Mucosa of stomach (tissue), 1 donor: ENCODE measurements at regions not wholly inside any gene's neighbourhood (a gene's known extent, or its start where the extent isn't known, plus 50 kb on each side); places are given as distances from the start of the nearest gene placed in this dataset.
"Not testable (repeated sequence)": the region's sequence is repeated elsewhere in the genome, so short reads cannot be mapped to it uniquely, and the experiment has no call there.

Experiments
- H3K27me3 ChIP-seq: one replicate; pipeline ENCODE4 v1.7.0; 2013; ENCODE audit warnings: mild to moderate bottlenecking, low read length; ENCODE audit not compliant: control insufficient read depth, insufficient read depth
- H3K36me3 ChIP-seq: one replicate; pipeline ENCODE4 v1.7.0; 2013; ENCODE audit warnings: low read length; ENCODE audit not compliant: control insufficient read depth, insufficient read depth
- H3K4me1 ChIP-seq: one replicate; pipeline ENCODE4 v1.7.0; 2013; ENCODE audit warnings: mild to moderate bottlenecking, low read length; ENCODE audit not compliant: control insufficient read depth, insufficient read depth
- H3K4me3 ChIP-seq: one replicate; pipeline ENCODE4 v1.7.0; 2013; ENCODE audit warnings: low read length
- H3K9ac ChIP-seq: one replicate; pipeline ENCODE4 v1.7.0; 2013; ENCODE audit warnings: mild to moderate bottlenecking, low read length, moderate library complexity
- H3K9me3 ChIP-seq: one replicate; pipeline ENCODE4 v1.7.0; 2013; ENCODE audit warnings: mild to moderate bottlenecking, low read length, moderate library complexity; ENCODE audit not compliant: control insufficient read depth
- donor health status: Pancreatic carcinoma.

GRCh38 chr1:146567541-146567940, 338.7 kb upstream of the NOTCH2NLA start:
- not testable (repeated sequence) for H3K9ac ChIP-seq, H3K4me1 ChIP-seq, H3K36me3 ChIP-seq, H3K4me3 ChIP-seq, H3K9me3 ChIP-seq, H3K27me3 ChIP-seq

GRCh38 chr1:146558032-146558431, 329.2 kb upstream of the NOTCH2NLA start:
- not testable (repeated sequence) for H3K36me3 ChIP-seq, H3K9ac ChIP-seq, H3K4me1 ChIP-seq, H3K9me3 ChIP-seq, H3K4me3 ChIP-seq, H3K27me3 ChIP-seq

GRCh38 chr1:146556405-146556804, 327.6 kb upstream of the NOTCH2NLA start:
- not testable (repeated sequence) for H3K36me3 ChIP-seq, H3K4me1 ChIP-seq, H3K4me3 ChIP-seq, H3K27me3 ChIP-seq, H3K9me3 ChIP-seq, H3K9ac ChIP-seq

GRCh38 chr1:146552414-146552813, 323.6 kb upstream of the NOTCH2NLA start:
- H3K9me3 ChIP-seq, H3K4me3 ChIP-seq, H3K4me1 ChIP-seq, H3K36me3 ChIP-seq, H3K9ac ChIP-seq, H3K27me3 ChIP-seq: not testable (repeated sequence)

- not testable (repeated sequence) for H3K9ac ChIP-seq, H3K27me3 ChIP-seq, H3K4me3 ChIP-seq, H3K9me3 ChIP-seq, H3K36me3 ChIP-seq, H3K4me1 ChIP-seq
Measured at GRCh38 chr1:146548684-146549083, 319.9 kb upstream of the NOTCH2NLA start.

- H3K27me3 ChIP-seq, H3K9me3 ChIP-seq, H3K9ac ChIP-seq, H3K36me3 ChIP-seq, H3K4me1 ChIP-seq, H3K4me3 ChIP-seq: not testable (repeated sequence)
Measured at GRCh38 chr1:146546189-146546588, 317.4 kb upstream of the NOTCH2NLA start.

- H3K4me3 ChIP-seq, H3K27me3 ChIP-seq, H3K9ac ChIP-seq, H3K4me1 ChIP-seq, H3K9me3 ChIP-seq, H3K36me3 ChIP-seq: not testable (repeated sequence)
Measured at GRCh38 chr1:146537775-146538373, 309.1 kb upstream of the NOTCH2NLA start.

- not testable (repeated sequence) for H3K9me3 ChIP-seq, H3K4me1 ChIP-seq, H3K36me3 ChIP-seq, H3K9ac ChIP-seq, H3K4me3 ChIP-seq, H3K27me3 ChIP-seq
Measured at GRCh38 chr1:146536028-146536427, 307.2 kb upstream of the NOTCH2NLA start.

GRCh38 chr1:146535575-146535974, 306.8 kb upstream of the NOTCH2NLA start:
- not testable (repeated sequence) for H3K36me3 ChIP-seq, H3K9ac ChIP-seq, H3K27me3 ChIP-seq, H3K4me1 ChIP-seq, H3K9me3 ChIP-seq, H3K4me3 ChIP-seq

GRCh38 chr1:146530958-146531357, 302.1 kb upstream of the NOTCH2NLA start:
- not testable (repeated sequence) for H3K4me3 ChIP-seq, H3K36me3 ChIP-seq, H3K27me3 ChIP-seq, H3K4me1 ChIP-seq, H3K9me3 ChIP-seq, H3K9ac ChIP-seq

- not testable (repeated sequence) for H3K27me3 ChIP-seq, H3K4me3 ChIP-seq, H3K36me3 ChIP-seq, H3K9ac ChIP-seq, H3K9me3 ChIP-seq, H3K4me1 ChIP-seq
Measured at GRCh38 chr1:146522812-146523211, 294.0 kb upstream of the NOTCH2NLA start.

- not testable (repeated sequence) for H3K9me3 ChIP-seq, H3K4me1 ChIP-seq, H3K36me3 ChIP-seq, H3K9ac ChIP-seq, H3K27me3 ChIP-seq, H3K4me3 ChIP-seq
Measured at GRCh38 chr1:146522345-146522744, 293.5 kb upstream of the NOTCH2NLA start.

- H3K9ac ChIP-seq, H3K27me3 ChIP-seq, H3K4me1 ChIP-seq, H3K36me3 ChIP-seq, H3K4me3 ChIP-seq, H3K9me3 ChIP-seq: not testable (repeated sequence)
Measured at GRCh38 chr1:146521804-146522203, 293.0 kb upstream of the NOTCH2NLA start.
